ENCODE measurements at regions not wholly inside any gene's neighbourhood (a gene's known extent, or its start where the extent isn't known, plus 50 kb on each side); places are given as distances from the start of the nearest gene placed in this dataset.
"Not testable (repeated sequence)": the region's sequence is repeated elsewhere in the genome, so short reads cannot be mapped to it uniquely, and the experiment has no call there.

DNA sequence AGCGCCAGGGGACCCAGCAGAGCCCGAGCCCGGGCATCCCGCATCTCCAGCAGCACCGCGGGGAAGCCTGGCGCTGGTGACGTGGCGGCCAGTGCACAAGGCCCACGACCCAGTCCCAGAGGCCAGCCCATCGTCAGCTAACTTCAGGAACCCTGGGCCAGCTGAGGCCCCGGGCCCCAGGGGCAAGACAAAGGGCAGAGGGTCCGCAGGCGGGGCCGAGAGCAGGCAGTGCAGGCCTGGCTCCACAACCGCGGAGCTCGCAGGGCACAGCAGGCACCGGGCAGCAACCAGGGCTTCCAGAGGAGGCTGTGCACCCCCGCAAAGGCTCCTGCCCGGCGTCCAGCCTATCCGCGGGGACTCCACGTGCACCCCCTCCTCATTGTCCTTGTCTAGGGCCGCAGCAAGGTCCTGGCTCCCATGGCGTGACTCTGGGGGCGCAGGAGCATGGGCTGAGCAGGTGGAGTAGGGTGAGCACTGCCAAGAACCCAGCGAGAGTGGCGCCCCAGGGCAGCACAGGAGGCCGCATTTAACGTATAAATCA is 352.5 kb downstream of the KCNJ18 start:
- DNase-seq = not testable (repeated sequence)

GRCh38 chr17:22047521-22047920 is 355.2 kb downstream of the KCNJ18 start:
- not testable (repeated sequence) for DNase-seq

DNA sequence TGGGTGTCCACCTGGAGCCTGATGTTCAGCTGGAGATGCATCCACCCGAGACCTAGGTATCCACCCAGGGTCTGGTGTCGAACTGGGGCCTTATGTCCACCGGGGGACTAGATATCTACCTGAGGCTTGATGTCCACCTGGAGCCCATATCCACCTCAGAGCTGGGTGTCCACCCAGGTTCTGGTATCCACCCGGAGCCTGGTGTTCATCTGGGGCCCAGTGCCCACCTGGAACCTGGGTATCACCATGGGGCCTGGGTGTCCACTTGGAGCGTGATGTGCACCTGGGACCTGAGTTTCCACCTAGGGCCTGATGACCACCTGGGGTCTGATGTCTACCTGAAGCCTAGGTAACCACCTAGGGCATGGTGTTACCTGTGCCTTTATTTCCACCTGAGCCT is 355.9 kb downstream of the KCNJ18 start:
- DNase-seq = not testable (repeated sequence)

- DNase-seq = not testable (repeated sequence)
Measured at GRCh38 chr17:22050766-22051165, 358.4 kb downstream of the KCNJ18 start.

DNA sequence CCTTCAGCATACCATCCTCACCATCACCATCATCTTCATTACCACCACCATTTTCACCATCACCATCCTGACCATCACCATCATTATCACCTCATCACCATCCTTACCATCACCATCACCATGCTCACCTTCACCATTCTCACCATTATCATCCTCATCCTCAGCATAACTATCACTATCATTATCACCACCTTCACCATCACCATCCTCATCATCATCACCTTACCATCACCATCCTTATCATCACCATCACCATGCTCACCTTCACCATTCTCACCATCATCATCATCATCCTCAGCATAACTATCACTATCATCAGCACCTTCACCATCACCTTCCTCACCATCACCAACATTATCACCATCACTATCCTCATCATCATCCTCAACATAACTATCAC is 360.4 kb downstream of the KCNJ18 start:
- not testable (repeated sequence) for DNase-seq

DNA sequence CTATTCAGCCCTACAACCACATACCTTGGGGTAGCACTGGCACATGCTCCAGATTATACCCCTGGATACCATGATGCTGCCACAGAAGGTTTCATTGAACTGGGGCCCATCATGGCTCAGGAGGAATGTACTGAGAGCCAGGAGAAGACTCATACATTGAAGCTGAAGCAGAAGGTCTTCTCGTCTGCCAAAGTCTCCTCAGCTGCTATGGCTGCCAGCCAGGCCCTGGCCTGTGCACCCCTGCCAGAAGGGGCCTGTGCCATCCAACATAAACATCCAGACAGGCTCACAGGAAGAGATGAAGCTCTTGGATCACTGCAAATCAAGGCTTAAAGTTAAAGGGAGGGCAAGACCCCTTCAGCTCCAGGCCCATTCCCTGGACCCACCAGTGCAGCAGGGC is 364.2 kb downstream of the KCNJ18 start:
- DNase-seq = not testable (repeated sequence)

GRCh38 chr17:22075918-22076317 is 383.6 kb downstream of the KCNJ18 start:
- DNase-seq = not testable (repeated sequence)

- DNase-seq = not testable (repeated sequence)
Measured at GRCh38 chr17:22088589-22088988, 396.3 kb downstream of the KCNJ18 start.

GRCh38 chr17:22090263-22090935 is 398.1 kb downstream of the KCNJ18 start:
- no peak for DNase-seq

GRCh38 chr17:22091041-22091679 is 398.8 kb downstream of the KCNJ18 start:
- DNase-seq = not testable (repeated sequence)

DNA sequence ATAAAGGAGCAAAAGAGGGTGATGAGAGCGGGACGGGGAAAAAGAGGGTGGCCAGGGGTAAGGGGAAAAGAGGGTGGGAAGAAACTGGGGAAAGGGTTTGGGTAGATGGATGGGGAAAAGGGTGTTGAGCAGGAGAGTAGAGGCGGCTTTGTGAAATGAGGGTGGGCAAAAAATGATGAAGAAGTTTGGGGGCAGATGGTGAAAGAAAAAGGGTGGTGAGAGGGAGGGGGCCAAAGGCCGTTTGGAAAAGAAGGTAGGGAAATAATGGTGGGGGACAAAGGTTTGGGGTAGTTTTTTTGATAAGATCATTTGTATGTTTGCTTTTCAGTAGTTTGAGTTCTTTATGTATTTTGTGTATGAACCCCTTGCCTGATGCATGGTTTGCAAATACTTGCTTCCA is 399.5 kb downstream of the KCNJ18 start:
- not testable (repeated sequence) for DNase-seq

GRCh38 chr17:22095414-22095813 is 403.1 kb downstream of the KCNJ18 start:
- DNase-seq = not testable (repeated sequence)

GRCh38 chr17:22099633-22100032 is 407.3 kb downstream of the KCNJ18 start:
- not testable (repeated sequence) for DNase-seq

- no peak for DNase-seq
Measured at GRCh38 chr17:22102177-22102576, 409.9 kb downstream of the KCNJ18 start.

DNA sequence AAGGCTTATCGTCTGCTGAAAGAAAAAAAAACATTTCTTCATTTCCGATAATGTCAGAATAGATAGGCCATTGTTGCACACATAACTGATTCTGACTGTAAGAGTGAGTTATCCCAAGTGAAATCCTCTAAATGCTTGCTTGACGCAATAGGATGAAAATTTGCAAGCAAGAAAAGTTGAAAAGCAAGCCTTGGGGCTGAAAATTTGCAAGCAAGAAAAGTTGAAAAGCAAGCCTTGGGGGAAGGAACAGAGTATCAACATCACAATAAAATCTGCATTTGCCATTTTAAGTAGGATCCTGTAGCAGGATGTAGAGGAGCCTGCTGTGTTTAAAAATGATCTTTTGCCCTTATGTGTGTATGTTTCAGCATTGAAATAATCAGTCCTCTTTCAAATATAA is 424.4 kb downstream of the KCNJ18 start:
- DNase-seq = not testable (repeated sequence)

GRCh38 chr17:22117401-22117800 is 425.1 kb downstream of the KCNJ18 start:
- not testable (repeated sequence) for DNase-seq

DNA sequence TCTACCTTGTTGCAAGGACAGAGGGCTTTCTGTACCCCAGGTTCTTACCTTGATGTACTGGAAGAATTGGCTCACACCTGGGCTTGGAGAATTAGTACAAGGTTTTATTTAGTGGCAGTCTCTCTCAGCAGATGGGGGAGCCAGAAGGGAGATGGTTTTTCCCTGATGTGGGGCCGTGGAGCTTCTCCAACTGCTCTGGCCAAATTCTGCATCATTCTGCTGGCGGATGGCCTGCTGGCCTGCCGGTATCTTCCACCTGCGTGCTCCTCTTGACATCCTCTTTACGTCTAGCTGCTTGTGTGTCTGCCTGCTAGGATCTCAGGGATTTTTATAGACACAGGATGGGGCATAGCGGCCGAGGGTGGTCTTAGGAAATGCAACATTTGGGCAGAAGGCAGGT is 426.7 kb downstream of the KCNJ18 start:
- DNase-seq = not testable (repeated sequence)

GRCh38 chr17:22119751-22120150 is 427.4 kb downstream of the KCNJ18 start:
- not testable (repeated sequence) for DNase-seq

DNA sequence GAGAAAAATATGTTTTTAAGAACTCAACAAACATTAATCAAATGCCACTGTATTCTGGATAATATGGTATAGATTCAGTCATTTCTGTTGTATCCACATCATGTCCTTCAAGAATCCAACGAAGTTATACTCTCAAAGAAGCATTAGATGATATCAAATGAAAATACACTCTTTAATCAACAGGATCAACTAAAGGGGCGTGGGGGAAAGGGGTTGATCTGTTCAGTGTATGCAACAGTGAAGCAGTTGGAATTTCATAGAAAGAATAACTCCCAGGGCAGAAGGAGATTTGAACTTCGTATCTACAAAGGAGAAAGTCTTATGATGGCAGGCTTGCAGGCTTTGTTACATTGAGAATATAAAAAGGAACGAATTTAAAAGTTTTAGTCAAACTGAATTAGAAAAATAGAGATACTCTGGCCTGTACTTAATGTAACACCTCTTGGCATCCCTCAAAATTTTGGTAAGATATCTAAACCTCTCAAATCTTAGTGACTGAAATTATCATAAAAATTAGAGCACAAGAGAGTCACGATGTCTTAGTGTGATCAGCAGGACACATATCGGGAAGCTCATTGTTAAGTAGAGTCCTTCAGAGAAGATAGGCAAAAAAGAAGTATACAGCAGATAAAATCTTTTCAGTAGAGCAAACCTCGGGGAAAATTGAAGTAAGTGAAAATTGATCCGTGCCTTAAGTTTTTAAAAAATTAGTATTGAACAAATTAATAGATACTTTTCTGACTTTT is 431.4 kb downstream of the KCNJ18 start:
- no peak for DNase-seq

- no peak for DNase-seq
Measured at GRCh38 chr17:22128171-22128570, 435.8 kb downstream of the KCNJ18 start.

DNA sequence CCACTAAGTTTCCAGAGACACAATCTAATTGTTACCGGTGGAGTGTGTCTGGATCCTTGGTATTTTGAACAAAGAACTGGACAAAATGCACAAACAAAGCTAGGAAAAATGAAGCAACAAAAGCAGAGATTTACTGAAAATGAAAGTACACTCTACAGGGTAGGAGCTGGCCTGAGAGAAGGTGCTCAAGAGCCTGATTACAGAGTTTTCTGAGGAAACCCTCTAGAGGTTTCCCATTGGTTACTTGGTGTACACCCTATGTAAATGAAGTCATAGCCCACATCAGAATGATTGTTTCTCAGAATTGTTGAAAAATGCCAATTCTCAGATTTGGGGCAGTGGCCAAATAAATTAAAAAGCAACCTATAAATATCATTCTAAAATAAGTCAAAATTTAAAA is 436.4 kb downstream of the KCNJ18 start:
- DNase-seq = no peak

DNA sequence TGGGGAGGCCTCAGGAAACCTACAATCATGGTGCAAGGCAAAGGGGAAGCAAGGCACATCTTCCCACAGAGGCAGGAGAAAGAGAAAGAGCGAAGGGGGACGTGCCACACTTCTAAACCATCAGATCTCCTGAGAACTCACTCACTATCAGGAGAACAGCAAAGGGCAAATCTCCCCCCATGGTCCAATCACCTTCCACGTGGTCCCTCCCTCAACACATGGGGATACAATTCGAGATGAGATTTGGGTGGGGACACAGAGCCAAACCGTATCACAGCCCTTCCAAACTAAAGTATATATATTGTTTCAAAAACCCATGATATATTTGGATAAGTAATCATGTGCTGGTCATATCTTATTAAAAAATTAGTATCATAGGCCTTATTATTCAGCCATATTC is 437.6 kb downstream of the KCNJ18 start:
- not testable (repeated sequence) for DNase-seq

DNA sequence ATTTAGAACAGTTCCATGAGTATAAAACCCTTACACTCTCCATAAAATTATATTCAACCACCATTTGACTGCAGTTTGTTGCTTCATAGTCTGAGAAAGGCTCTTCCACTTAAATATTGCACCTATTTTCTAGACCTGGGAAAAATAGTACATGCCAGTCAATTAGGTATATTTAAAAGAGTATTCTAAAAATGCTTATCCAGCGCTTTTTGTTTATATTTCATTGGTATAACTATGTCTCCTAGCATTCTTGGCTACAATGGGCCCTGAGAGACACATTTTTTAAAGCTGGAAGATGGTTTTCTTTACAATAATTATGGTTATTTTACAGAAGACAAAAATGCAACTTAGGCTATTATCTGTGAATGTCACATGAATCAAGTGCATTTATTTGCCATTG is 439.4 kb downstream of the KCNJ18 start:
- DNase-seq = no peak

All from stimulated activated CD8-positive, alpha-beta memory T cell treated with anti-CD3 and anti-CD28 coated beads, Interleukin-4, amount 100 ng/mL, for 48 hours (primary cell).